SK-N-SH (cell line): ENCODE measurements at regions not wholly inside any gene's neighbourhood (a gene's known extent, or its start where the extent isn't known, plus 50 kb on each side); places are given as distances from the start of the nearest gene placed in this dataset.
"Not testable (repeated sequence)": the region's sequence is repeated elsewhere in the genome, so short reads cannot be mapped to it uniquely, and the experiment has no call there.

Experiments
- CTCF ChIA-PET: fragments of 300-600, 350-600 bp; formaldehyde crosslinking; extraction: SDS; loops from one replicate; lab custom pipeline; 2021; lab: Yijun Ruan, JAX
- POLR2A ChIA-PET: fragments of 350-600 bp; sonication (Branson Sonifier 250); formaldehyde crosslinking; extraction: SDS; loops from one replicate; lab custom pipeline; 2020; ENCODE audit warnings: antibody characterized with exemption, inconsistent platforms; lab: Yijun Ruan, JAX
- DNase-seq: peaks from one replicate; pipeline ENCODE4 v3.0.0; 2012
- H2AFZ ChIP-seq: fragments of 200-600 bp; sonication (generic); 2 replicates; pipeline ENCODE4 v1.8.1; 2016; ENCODE audit warnings: antibody characterized with exemption, mild to moderate bottlenecking, low read depth
- H3F3A ChIP-seq: fragments of 200-600 bp; sonication (generic); replicated peaks from 2 replicates; pipeline ENCODE3; 2016; ENCODE audit warnings: antibody characterized with exemption, mild to moderate bottlenecking; ENCODE audit not compliant: insufficient read depth
- H3K27ac ChIP-seq, 2 experiments: fragments of 200-500 bp in 1 of 2; fragments of 200-600 bp in 1 of 2; sonication (Bioruptor generic) in 1 of 2; sonication (generic), shearing (Covaris generic) in 1 of 2; 2 replicates each; pipeline versions ENCODE4 v1.5.1 to v1.6.1; 2014 to 2016; ENCODE audit warnings: low read depth in 2 of 2, inconsistent platforms in 1 of 2, low read length in 1 of 2, mild to moderate bottlenecking in 1 of 2, mixed read lengths in 1 of 2
- H3K27me3 ChIP-seq: fragments of 200-600 bp; sonication (generic), shearing (Covaris generic); 2 replicates; pipeline ENCODE4 v1.6.1; 2016; ENCODE audit warnings: mixed run types; ENCODE audit not compliant: insufficient read depth
- H3K36me3 ChIP-seq, 2 experiments: fragments of 200-500 bp in 1 of 2; fragments of 200-600 bp in 1 of 2; sonication (Bioruptor generic) in 1 of 2; sonication (generic) in 1 of 2; replicated peaks in 1 of 2; 2 replicates each; pipeline versions ENCODE3 to v1.5.1; 2014 to 2016; ENCODE audit warnings: low read length in 1 of 2, mild to moderate bottlenecking in 1 of 2; ENCODE audit not compliant: insufficient read depth in 2 of 2, control insufficient read depth in 1 of 2
- H3K4me1 ChIP-seq, 2 experiments: fragments of 200-500 bp in 1 of 2; fragments of 200-600 bp in 1 of 2; sonication (Bioruptor generic) in 1 of 2; sonication (generic), shearing (Covaris generic) in 1 of 2; 2 replicates each; pipeline versions ENCODE4 v1.5.1 to v1.6.1; 2014 to 2016; ENCODE audit warnings: low read depth in 1 of 2, low read length in 1 of 2, mixed run types in 1 of 2; ENCODE audit not compliant: insufficient read depth in 2 of 2, control insufficient read depth in 1 of 2
- H3K4me2 ChIP-seq: fragments of 200-600 bp; sonication (generic), shearing (Covaris generic); 2 replicates; pipeline ENCODE4 v1.6.1; 2017; ENCODE audit warnings: mixed run types
- H3K4me3 ChIP-seq, 2 experiments: fragments of 200-500 bp in 1 of 2; fragments of 200-600 bp in 1 of 2; sonication (Bioruptor generic) in 1 of 2; sonication (generic), shearing (Covaris generic) in 1 of 2; 2 replicates each; pipeline versions ENCODE4 v1.5.1 to v1.8.1; 2014 to 2016; ENCODE audit warnings: low read depth in 2 of 2, inconsistent platforms in 1 of 2, low read length in 1 of 2, mild to moderate bottlenecking in 1 of 2, mixed read lengths in 1 of 2, moderate library complexity in 1 of 2
- H3K79me2 ChIP-seq: fragments of 200-600 bp; sonication (generic); 2 replicates; pipeline ENCODE4 v1.8.1; 2017; ENCODE audit warnings: mild to moderate bottlenecking; ENCODE audit not compliant: insufficient read depth
- H3K9ac ChIP-seq: fragments of 200-600 bp; sonication (generic); 2 replicates; pipeline ENCODE4 v1.6.1; 2017; ENCODE audit warnings: mixed run types
- H3K9me2 ChIP-seq: fragments of 200-600 bp; sonication (generic); 2 replicates; pipeline ENCODE4 v1.6.1; 2017; ENCODE audit warnings: mixed run types
- H3K9me3 ChIP-seq: fragments of 200-600 bp; sonication (generic); 2 replicates; pipeline ENCODE4 v1.6.1; 2017; ENCODE audit warnings: mixed run types, mild to moderate bottlenecking, moderate library complexity
- H4K20me1 ChIP-seq: fragments of 200-600 bp; sonication (generic); 2 replicates; pipeline ENCODE4 v1.6.1; 2017; ENCODE audit warnings: mild to moderate bottlenecking, mixed run types; ENCODE audit not compliant: insufficient read depth
- ELF1 ChIP-seq: IDR thresholded peaks from 2 replicates; pipeline ENCODE4 v1.4.0; 2012
- FOSL2 ChIP-seq: IDR thresholded peaks from 2 replicates; pipeline ENCODE4 v1.4.0; 2012; ENCODE audit warnings: low read depth, mild to moderate bottlenecking, moderate library complexity, borderline replicate concordance
- GABPA ChIP-seq: IDR thresholded peaks from 2 replicates; pipeline ENCODE4 v1.4.0; 2012; ENCODE audit warnings: low read depth, mild to moderate bottlenecking
- IRF3 ChIP-seq: fragments of 150-350 bp; IDR thresholded peaks from 2 replicates; pipeline ENCODE4 v1.6.1; 2016; ENCODE audit warnings: mild to moderate bottlenecking, low read depth, low read length
- MXI1 ChIP-seq: IDR thresholded peaks from 2 replicates; pipeline ENCODE4 v1.6.1; 2012; ENCODE audit warnings: mild to moderate bottlenecking, low read depth, low read length, improper control_type of control experiment
- RFX5 ChIP-seq: IDR thresholded peaks from 2 replicates; pipeline ENCODE4 v1.6.1; 2012; ENCODE audit warnings: mild to moderate bottlenecking, improper control_type of control experiment, low read length
- RXRA ChIP-seq: IDR thresholded peaks from 2 replicates; pipeline ENCODE4 v1.4.0; 2012; ENCODE audit warnings: low read depth, mild to moderate bottlenecking, borderline replicate concordance
- SIN3A ChIP-seq: IDR thresholded peaks from 2 replicates; pipeline ENCODE4 v1.6.1; 2012; ENCODE audit warnings: low read depth, mild to moderate bottlenecking, low read length, moderate library complexity, borderline replicate concordance
- TCF12 ChIP-seq: IDR thresholded peaks from 2 replicates; pipeline ENCODE4 v1.4.0; 2012
- USF2 ChIP-seq: fragments of 150-350 bp; IDR thresholded peaks from 2 replicates; pipeline ENCODE4 v1.6.1; 2017; ENCODE audit warnings: antibody characterized with exemption, low read length, low read depth, borderline replicate concordance
- WGBS: methylation state at CpG from one replicate; pipeline ENCODE4 v1.1.6; 2017; ENCODE audit warnings: low lambda C conversion rate; 5-methylcytosine and 5-hydroxymethylcytosine counted together

- ChIA-PET CTCF (no interaction called here), POLR2A (no interaction called here)
- Histone ChIP-seq H3K79me2 (no peaks in the 10 kb centered on the region), H3K4me1 (no peaks in the 10 kb centered on the region), H3K9me3 (no peaks in the 10 kb centered on the region), H3K27me3 (no peaks in the 10 kb centered on the region), H3K9ac (no peak overlapping the region), H3K4me2 (no peak overlapping the region), H3F3A (no peaks in the 10 kb centered on the region), H3K36me3 (no peaks in the 10 kb centered on the region), H4K20me1 (no peaks in the 10 kb centered on the region), H3K9me2 (no peaks in the 10 kb centered on the region), H3K27ac (no peak overlapping the region), H2AFZ (no peak overlapping the region), H3K4me3 (no peak overlapping the region)
- TF ChIP-seq MXI1 (no peak), RXRA (no peak), USF2 (no peak), FOSL2 (no peak), TCF12 (no peak), GABPA (no peak)
- 62% methylated on average over 5 of the region's 5 CpGs for WGBS
- DNase-seq: no peak
These were observed 210.3 kb downstream of the RAP2B start for GRCh38 chr3:153372326-153372725.

GRCh38 chr3:153373606-153374005 lies 211.6 kb downstream of the RAP2B start:
- no peaks in the 10 kb centered on the region for H3K27me3 ChIP-seq
- CTCF ChIA-PET: no interaction called here
- POLR2A ChIA-PET: no interaction called here
- H3K4me3 ChIP-seq: no peak overlapping the region
- no peak for DNase-seq
- H3K9ac ChIP-seq: no peak overlapping the region
- H3F3A ChIP-seq: no peaks in the 10 kb centered on the region
- H3K4me1 ChIP-seq: no peaks in the 10 kb centered on the region
- H4K20me1 ChIP-seq: no peaks in the 10 kb centered on the region
- no peak overlapping the region for H3K27ac ChIP-seq
- no peak overlapping the region for H3K4me2 ChIP-seq
- H2AFZ ChIP-seq: no peak overlapping the region; the same call in 1 of the 2 replicates
- WGBS: 3% methylated on average over 2 of the region's 2 CpGs
- no peaks in the 10 kb centered on the region for H3K9me3 ChIP-seq
- H3K36me3 ChIP-seq: no peaks in the 10 kb centered on the region
- no peaks in the 10 kb centered on the region for H3K9me2 ChIP-seq
- H3K79me2 ChIP-seq: no peaks in the 10 kb centered on the region
- no peak for TF ChIP-seq IRF3
- TF ChIP-seq ELF1: no peak
- no peak for TF ChIP-seq RFX5
- TF ChIP-seq SIN3A: no peak

GRCh38 chr3:153378366-153378765 lies 216.3 kb downstream of the RAP2B start:
- H3K9me2 ChIP-seq, CTCF ChIA-PET, H3F3A ChIP-seq, POLR2A ChIA-PET, H3K27me3 ChIP-seq, H3K4me2 ChIP-seq, H3K79me2 ChIP-seq, H3K36me3 ChIP-seq, DNase-seq, H3K4me3 ChIP-seq, H3K27ac ChIP-seq, H3K9me3 ChIP-seq, H3K4me1 ChIP-seq, H3K9ac ChIP-seq, H2AFZ ChIP-seq, H4K20me1 ChIP-seq: not testable (repeated sequence)
- no CpG with 5 or more reads among the region's 24 CpGs for WGBS
